MCF 10A (cell line): ENCODE measurements at regions not wholly inside any gene's neighbourhood (a gene's known extent, or its start where the extent isn't known, plus 50 kb on each side); places are given as distances from the start of the nearest gene placed in this dataset.

Source experiments
- BruUV-seq: library from RNA; stranded (reverse); fragments of 400-500 nt; replicated peaks from 2 replicates; lab custom pipeline; 2021; lab: Mats Ljungman, UMichigan
- CTCF ChIA-PET: fragments of 300-600 bp; sonication (Branson Sonifier 250); formaldehyde crosslinking; extraction: SDS; loops from one replicate; lab custom pipeline; 2021; ENCODE audit warnings: antibody characterized with exemption, inconsistent platforms; lab: Yijun Ruan, JAX
- POLR2A ChIA-PET: fragments of 300-600, 350-650 bp; sonication (Branson Sonifier 250); formaldehyde crosslinking; extraction: SDS; loops from one replicate; lab custom pipeline; 2020; ENCODE audit warnings: antibody characterized with exemption, inconsistent platforms; lab: Yijun Ruan, JAX
- DNase-seq: peaks from one replicate; pipeline ENCODE4 v3.0.0-alpha.2; 2018; ENCODE audit not compliant: unreplicated experiment
- H3K27ac Mint-ChIP-seq: one replicate; pipeline ENCODE4 v1.8.0; 2022; ENCODE audit warnings: mild to moderate bottlenecking, low read depth, mixed read lengths; ENCODE audit not compliant: unreplicated experiment
- H3K27me3 Mint-ChIP-seq: one replicate; pipeline ENCODE4 v1.8.0; 2022; ENCODE audit warnings: mixed read lengths; ENCODE audit not compliant: insufficient read depth, unreplicated experiment
- H3K36me3 Mint-ChIP-seq: one replicate; pipeline ENCODE4 v1.8.0; 2022; ENCODE audit warnings: mild to moderate bottlenecking, moderate library complexity, mixed read lengths; ENCODE audit not compliant: insufficient read depth, unreplicated experiment
- H3K4me1 Mint-ChIP-seq: one replicate; pipeline ENCODE4 v1.8.0; 2022; ENCODE audit warnings: mixed read lengths; ENCODE audit not compliant: insufficient read depth, unreplicated experiment
- H3K4me3 Mint-ChIP-seq: one replicate; pipeline ENCODE4 v1.8.0; 2022; ENCODE audit warnings: mild to moderate bottlenecking, moderate library complexity, mixed read lengths; ENCODE audit not compliant: unreplicated experiment
- H3K9me3 Mint-ChIP-seq: one replicate; pipeline ENCODE4 v1.8.0; 2022; ENCODE audit warnings: mixed read lengths; ENCODE audit not compliant: unreplicated experiment
- intact Hi-C: fragments of 100-400 bp; cut with micrococcal nuclease; formaldehyde crosslinking; loops from 2 replicates; pipeline ENCODE4 v1.14.1; 2022
- TF ChIP-seq, protein P1 (sequence below): fragments of 200-600 bp; IDR thresholded peaks from one replicate; pipeline ENCODE4 v1.8.0; 2022; ENCODE audit warnings: antibody characterized with exemption, mild to moderate bottlenecking; ENCODE audit not compliant: unreplicated experiment

DNA sequence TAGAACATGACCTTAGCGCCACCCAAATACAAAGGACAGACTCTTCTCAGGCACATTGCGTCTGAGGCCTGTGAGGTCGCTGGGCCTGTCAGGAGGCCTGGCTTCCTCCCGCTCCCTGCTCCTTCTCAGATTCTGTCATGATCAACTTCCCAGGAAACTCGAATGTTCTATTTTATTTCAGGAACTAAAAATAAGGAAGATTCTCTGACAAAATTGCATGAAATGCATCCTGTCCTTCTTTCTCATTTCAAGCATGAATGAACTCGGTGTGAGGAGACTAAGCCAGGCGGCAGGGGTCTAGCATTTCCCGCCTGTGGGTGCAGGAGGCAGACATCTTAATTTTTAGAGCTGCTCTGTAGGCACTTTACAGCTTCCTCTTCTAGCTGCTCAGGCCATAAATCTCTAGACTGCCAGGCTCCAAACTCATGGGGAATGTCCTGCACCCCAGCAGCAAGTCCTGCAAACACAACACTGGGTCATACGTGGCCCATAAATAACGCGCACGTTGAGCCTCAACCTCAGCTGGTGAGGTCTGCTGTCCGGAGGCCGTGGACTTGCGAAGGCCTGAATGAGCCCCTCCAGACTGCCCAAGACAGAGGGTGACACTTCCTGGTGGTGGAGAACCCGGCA, 109.7 kb upstream of the ZNF236 start:
- Mint-ChIP-seq H3K4me3 (no peak overlapping the region), H3K27me3 (no peaks in the 10 kb centered on the region), H3K4me1 (no peaks in the 10 kb centered on the region), H3K36me3 (peaks cover 4% of the 10 kb centered on the region), H3K9me3 (no peaks in the 10 kb centered on the region), H3K27ac (no peak overlapping the region)
- POLR2A ChIA-PET = no interaction called here
- CTCF ChIA-PET = interaction anchor here (0.6 to 1.4 kb wide), 3 partner anchors 13 to 314 kb away, joined by 3 to 6 read pairs (median 3); no protein-coding TSS in a partner anchor
- intact Hi-C loops = no loop called here
- no TSS peak for BruUV-seq
- DNase-seq = no peak
- TF ChIP-seq, protein P1, sequence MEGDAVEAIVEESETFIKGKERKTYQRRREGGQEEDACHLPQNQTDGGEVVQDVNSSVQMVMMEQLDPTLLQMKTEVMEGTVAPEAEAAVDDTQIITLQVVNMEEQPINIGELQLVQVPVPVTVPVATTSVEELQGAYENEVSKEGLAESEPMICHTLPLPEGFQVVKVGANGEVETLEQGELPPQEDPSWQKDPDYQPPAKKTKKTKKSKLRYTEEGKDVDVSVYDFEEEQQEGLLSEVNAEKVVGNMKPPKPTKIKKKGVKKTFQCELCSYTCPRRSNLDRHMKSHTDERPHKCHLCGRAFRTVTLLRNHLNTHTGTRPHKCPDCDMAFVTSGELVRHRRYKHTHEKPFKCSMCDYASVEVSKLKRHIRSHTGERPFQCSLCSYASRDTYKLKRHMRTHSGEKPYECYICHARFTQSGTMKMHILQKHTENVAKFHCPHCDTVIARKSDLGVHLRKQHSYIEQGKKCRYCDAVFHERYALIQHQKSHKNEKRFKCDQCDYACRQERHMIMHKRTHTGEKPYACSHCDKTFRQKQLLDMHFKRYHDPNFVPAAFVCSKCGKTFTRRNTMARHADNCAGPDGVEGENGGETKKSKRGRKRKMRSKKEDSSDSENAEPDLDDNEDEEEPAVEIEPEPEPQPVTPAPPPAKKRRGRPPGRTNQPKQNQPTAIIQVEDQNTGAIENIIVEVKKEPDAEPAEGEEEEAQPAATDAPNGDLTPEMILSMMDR = no peak

- BruUV-seq = no TSS peak
- no peaks in the 10 kb centered on the region for H3K27me3 Mint-ChIP-seq
- TF ChIP-seq, protein P1 = no peak
- intact Hi-C loops = no loop called here
- no peaks in the 10 kb centered on the region for H3K4me1 Mint-ChIP-seq
- ChIA-PET CTCF (interaction anchor here (0.6 to 3.6 kb wide), 9 partner anchors 8 to 1962 kb away, joined by 3 to 63 read pairs (median 6); no protein-coding TSS in a partner anchor), POLR2A (no interaction called here)
- H3K36me3 Mint-ChIP-seq = peaks cover 4% of the 10 kb centered on the region
- no peak overlapping the region for H3K27ac Mint-ChIP-seq
- no peaks in the 10 kb centered on the region for H3K9me3 Mint-ChIP-seq
- DNase-seq = no peak
- H3K4me3 Mint-ChIP-seq = no peak overlapping the region
Observed at GRCh38 chr18:76710646-76711520, 111.5 kb upstream of the ZNF236 start.

DNA sequence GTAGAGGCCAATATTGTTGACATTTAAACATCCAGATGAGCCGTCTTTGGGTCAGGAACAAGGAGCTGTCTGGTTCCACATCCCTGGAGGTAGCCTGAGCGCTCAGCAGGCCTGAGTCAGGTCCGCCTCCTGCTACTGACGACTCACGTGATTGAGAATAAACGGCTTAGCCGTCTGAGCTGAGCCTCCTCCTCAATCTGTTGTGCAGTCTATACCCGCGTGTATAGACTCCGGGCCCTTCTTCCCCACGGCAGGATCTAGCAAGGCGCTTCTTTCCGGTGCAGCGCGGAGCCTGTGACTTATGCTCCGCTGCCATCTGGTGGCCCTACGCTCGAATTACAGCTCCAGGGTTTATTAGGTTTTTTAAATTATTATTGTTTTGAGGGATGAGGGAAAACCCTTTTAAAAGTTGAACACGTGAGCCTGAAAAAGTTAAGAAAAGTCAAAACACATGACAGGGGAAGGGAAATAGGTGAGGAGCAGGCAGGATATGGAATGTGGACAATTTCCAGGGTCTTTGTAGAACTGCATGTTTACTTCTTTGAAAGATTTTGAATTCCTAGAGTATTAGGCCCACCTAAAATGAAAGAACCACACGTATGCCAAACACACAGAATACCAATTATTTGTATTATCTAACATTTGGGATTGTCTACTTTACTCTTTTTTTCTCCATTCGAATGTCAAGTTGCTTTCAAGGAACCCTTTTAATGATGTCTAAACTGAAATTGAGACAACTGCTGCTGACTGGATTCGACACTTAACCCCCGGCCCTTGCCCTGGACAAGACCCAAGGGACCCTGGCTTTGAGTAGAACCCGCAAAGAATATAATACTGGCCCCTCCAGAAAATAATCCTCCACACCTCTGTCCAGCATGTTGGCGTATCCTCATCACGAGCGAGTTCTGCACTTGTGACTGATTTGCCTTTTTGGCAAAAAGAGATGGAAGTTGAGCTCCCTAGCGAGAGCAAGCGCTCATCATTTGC, 112.4 kb upstream of the ZNF236 start:
- intact Hi-C loops = loop anchor here (1.0 to 5.0 kb wide), 2 partner anchors 311 to 453 kb away; no protein-coding TSS in a partner anchor
- Mint-ChIP-seq H3K27me3 (no peaks in the 10 kb centered on the region), H3K27ac (no peak overlapping the region), H3K36me3 (peaks cover 1% of the 10 kb centered on the region), H3K9me3 (no peaks in the 10 kb centered on the region), H3K4me3 (no peak overlapping the region), H3K4me1 (no peaks in the 10 kb centered on the region)
- ChIA-PET CTCF (interaction anchor here (0.5 to 3.6 kb wide), 35 partner anchors 9 to 1892 kb away, joined by 3 to 63 read pairs (median 5); no protein-coding TSS in a partner anchor), POLR2A (interaction anchor here (0.6 to 1.3 kb wide), 8 partner anchors 11 to 311 kb away, joined by 3 to 8 read pairs (median 3); no protein-coding TSS in a partner anchor)
- TF ChIP-seq, protein P1 = peak; percentile 91
- no TSS peak for BruUV-seq
- peak; percentile 70 for DNase-seq
